ENCODE measurements at regions not wholly inside any gene's neighbourhood (a gene's known extent, or its start where the extent isn't known, plus 50 kb on each side); places are given as distances from the start of the nearest gene placed in this dataset.

GRCh38 chr3:13193320-13194284 is 120.4 kb upstream of the IQSEC1 start:
- Histone ChIP-seq H3K9me3 (no peaks in the 10 kb centered on the region), H3K4me3 (no peak overlapping the region), H3K27me3 (peaks cover 0 to 14% (median 0%) of the 10 kb centered on the region in 9 donors), H3K27ac (no peak overlapping the region), H3K4me1 (peaks cover 0 to 25% (median 12%) of the 10 kb centered on the region in 12 donors), H3K36me3 (no peaks in the 10 kb centered on the region)
- intact Hi-C loops (cut with DNase I): loop anchor here in 1 of 10 donors (10.0 kb wide), 1 partner anchor 99 kb away; no protein-coding TSS in a partner anchor
- DNase-seq (peak in 1 of 5 donors; percentile 11), ATAC-seq (no peak)
- 57 to 64% (median 59%) methylated on average over 16 to 17 of the region's 17 CpGs for WGBS, 4 donors
- no peak for TF ChIP-seq CTCF (IDR thresholded peaks at IDR 0.05)
- TF ChIP-seq POLR2A (IDR thresholded peaks at IDR 0.05): no peak

- intact Hi-C loops (cut with DNase I): loop anchor here in 1 of 10 donors (10.0 kb wide), 1 partner anchor 98 kb away; no protein-coding TSS in a partner anchor
- no peak overlapping the region for H3K4me3 ChIP-seq
- peaks cover 0 to 14% (median 0%) of the 10 kb centered on the region in 9 donors for H3K27me3 ChIP-seq
- WGBS, 4 donors: 83 to 89% (median 86%) methylated on average over 16 of the region's 16 CpGs
- H3K9me3 ChIP-seq: peaks cover 0 to 5% (median 0%) of the 10 kb centered on the region in 12 donors
- peaks cover 0 to 27% (median 12%) of the 10 kb centered on the region in 12 donors for H3K4me1 ChIP-seq
- H3K27ac ChIP-seq: no peak overlapping the region
- TF ChIP-seq CTCF (IDR thresholded peaks at IDR 0.05) (peak in 2 of 12 donors; percentile 10 to 30), POLR2A (IDR thresholded peaks at IDR 0.05) (no peak)
- DNase-seq: peak in 2 of 5 donors; percentile 13 to 28
- no peaks in the 10 kb centered on the region for H3K36me3 ChIP-seq
- no peak for ATAC-seq
Observed at GRCh38 chr3:13192471-13193213, 119.4 kb upstream of the IQSEC1 start.

GRCh38 chr3:13191016-13191415 is 117.8 kb upstream of the IQSEC1 start:
- Histone ChIP-seq H3K27ac (no peak overlapping the region), H3K27me3 (peaks cover 0 to 14% (median 0%) of the 10 kb centered on the region in 9 donors), H3K4me1 (peaks cover 0 to 22% (median 5%) of the 10 kb centered on the region in 12 donors), H3K4me3 (no peak overlapping the region), H3K36me3 (no peaks in the 10 kb centered on the region), H3K9me3 (peaks cover 0 to 11% (median 0%) of the 10 kb centered on the region in 12 donors)
- intact Hi-C loops (cut with DNase I): loop anchor here in 1 of 10 donors (10.0 kb wide), 1 partner anchor 96 kb away; no protein-coding TSS in a partner anchor
- DNase-seq: no peak
- no peak for TF ChIP-seq POLR2A (IDR thresholded peaks at IDR 0.05)
- TF ChIP-seq CTCF (IDR thresholded peaks at IDR 0.05): no peak
- 87 to 94% (median 92%) methylated on average over 12 of the region's 12 CpGs for WGBS, 4 donors
- ATAC-seq: no peak
